ENCODE measurements at regions not wholly inside any gene's neighbourhood (a gene's known extent, or its start where the extent isn't known, plus 50 kb on each side); places are given as distances from the start of the nearest gene placed in this dataset.

- H3K4me3 ChIP-seq (ENCODE audit: low read depth in 1 of 3, low read length in 3 of 3): no peak overlapping the region
- H3K27ac ChIP-seq (ENCODE audit: low read depth in 1 of 3, low read length in 2 of 3): peak overlapping the region in 2 of 3 donors; percentile 43 to 52
- H3K9me3 ChIP-seq (ENCODE audit: control insufficient read depth in 2 of 2, insufficient read depth in 1 of 2, low read depth in 1 of 2, low read length in 1 of 2): peaks cover 0 to 3% of the 10 kb centered on the region in 2 donors
- no peaks in the 10 kb centered on the region for H3K27me3 ChIP-seq (ENCODE audit: control insufficient read depth in 3 of 3, insufficient read depth in 3 of 3, low read length in 3 of 3)
- 30 to 60% (median 43%) methylated on average over 20 of the region's 20 CpGs for WGBS, 3 donors
- peak in 1 of 2 donors; percentile 33 for DNase-seq
- no peaks in the 10 kb centered on the region for H3K36me3 ChIP-seq (ENCODE audit: control insufficient read depth in 3 of 3, insufficient read depth in 2 of 3, low read depth in 1 of 3, low read length in 3 of 3)
- H3K4me1 ChIP-seq (ENCODE audit: control insufficient read depth in 3 of 3, insufficient read depth in 2 of 3, low read depth in 1 of 3, low read length in 2 of 3): peaks cover 0 to 23% (median 3%) of the 10 kb centered on the region in 3 donors
- no peak for FAIRE-seq
These were observed 103.8 kb upstream of the ERCC6L2 start for GRCh38 chr9:95771556-95772246.

GRCh38 chr9:95770653-95771131, 104.8 kb upstream of the ERCC6L2 start:
- 59 to 72% (median 62%) methylated on average over 7 of the region's 7 CpGs for WGBS, 3 donors
- Histone ChIP-seq H3K4me1 (ENCODE audit: control insufficient read depth in 3 of 3, insufficient read depth in 2 of 3, low read depth in 1 of 3, low read length in 2 of 3) (peaks cover 0 to 23% (median 3%) of the 10 kb centered on the region in 3 donors), H3K27ac (ENCODE audit: low read depth in 1 of 3, low read length in 2 of 3) (peak overlapping the region in 2 of 3 donors; percentile 6 to 22)

GRCh38 chr9:95769909-95770433, 105.5 kb upstream of the ERCC6L2 start:
- FAIRE-seq (no peak), DNase-seq (no peak)
- 87 to 94% (median 92%) methylated on average over 6 of the region's 6 CpGs for WGBS, 3 donors
- H3K36me3 ChIP-seq (ENCODE audit: control insufficient read depth in 3 of 3, insufficient read depth in 2 of 3, low read depth in 1 of 3, low read length in 3 of 3): no peaks in the 10 kb centered on the region
- peaks cover 0 to 3% of the 10 kb centered on the region in 2 donors for H3K9me3 ChIP-seq (ENCODE audit: control insufficient read depth in 2 of 2, insufficient read depth in 1 of 2, low read depth in 1 of 2, low read length in 1 of 2)
- peaks cover 0 to 23% (median 3%) of the 10 kb centered on the region in 3 donors for H3K4me1 ChIP-seq (ENCODE audit: control insufficient read depth in 3 of 3, insufficient read depth in 2 of 3, low read depth in 1 of 3, low read length in 2 of 3)
- H3K27me3 ChIP-seq (ENCODE audit: control insufficient read depth in 3 of 3, insufficient read depth in 3 of 3, low read length in 3 of 3): no peaks in the 10 kb centered on the region
- H3K27ac ChIP-seq (ENCODE audit: low read depth in 1 of 3, low read length in 2 of 3): no peak overlapping the region
- H3K4me3 ChIP-seq (ENCODE audit: low read depth in 1 of 3, low read length in 3 of 3): no peak overlapping the region

More at GRCh38 chr9:95770653-95771131, 104.8 kb upstream of the ERCC6L2 start:
- Histone ChIP-seq H3K4me3 (ENCODE audit: low read depth in 1 of 3, low read length in 3 of 3) (no peak overlapping the region), H3K36me3 (ENCODE audit: control insufficient read depth in 3 of 3, insufficient read depth in 2 of 3, low read depth in 1 of 3, low read length in 3 of 3) (no peaks in the 10 kb centered on the region), H3K27me3 (ENCODE audit: control insufficient read depth in 3 of 3, insufficient read depth in 3 of 3, low read length in 3 of 3) (no peaks in the 10 kb centered on the region), H3K9me3 (ENCODE audit: control insufficient read depth in 2 of 2, insufficient read depth in 1 of 2, low read depth in 1 of 2, low read length in 1 of 2) (peaks cover 0 to 3% of the 10 kb centered on the region in 2 donors)
- FAIRE-seq: no peak
- no peak for DNase-seq

- H3K36me3 ChIP-seq (ENCODE audit: control insufficient read depth in 3 of 3, insufficient read depth in 2 of 3, low read depth in 1 of 3, low read length in 3 of 3): no peaks in the 10 kb centered on the region
- peaks cover 0 to 23% (median 3%) of the 10 kb centered on the region in 3 donors for H3K4me1 ChIP-seq (ENCODE audit: control insufficient read depth in 3 of 3, insufficient read depth in 2 of 3, low read depth in 1 of 3, low read length in 2 of 3)
- WGBS, 3 donors: 93 to 100% (median 96%) methylated on average over 2 of the region's 2 CpGs
- H3K4me3 ChIP-seq (ENCODE audit: low read depth in 1 of 3, low read length in 3 of 3): no peak overlapping the region
- no peaks in the 10 kb centered on the region for H3K27me3 ChIP-seq (ENCODE audit: control insufficient read depth in 3 of 3, insufficient read depth in 3 of 3, low read length in 3 of 3)
- peaks cover 0 to 3% of the 10 kb centered on the region in 2 donors for H3K9me3 ChIP-seq (ENCODE audit: control insufficient read depth in 2 of 2, insufficient read depth in 1 of 2, low read depth in 1 of 2, low read length in 1 of 2)
- H3K27ac ChIP-seq (ENCODE audit: low read depth in 1 of 3, low read length in 2 of 3): no peak overlapping the region
- FAIRE-seq (no peak), DNase-seq (no peak)
These were observed 106.0 kb upstream of the ERCC6L2 start for GRCh38 chr9:95769473-95769872.

GRCh38 chr9:95766906-95767305, 108.6 kb upstream of the ERCC6L2 start:
- WGBS, 3 donors: 93 to 96% (median 93%) methylated on average over 4 of the region's 4 CpGs
- Histone ChIP-seq H3K27ac (ENCODE audit: low read depth in 1 of 3, low read length in 2 of 3) (no peak overlapping the region), H3K27me3 (ENCODE audit: control insufficient read depth in 3 of 3, insufficient read depth in 3 of 3, low read length in 3 of 3) (no peaks in the 10 kb centered on the region), H3K4me1 (ENCODE audit: control insufficient read depth in 3 of 3, insufficient read depth in 2 of 3, low read depth in 1 of 3, low read length in 2 of 3) (peaks cover 0 to 10% (median 0%) of the 10 kb centered on the region in 3 donors), H3K9me3 (ENCODE audit: control insufficient read depth in 2 of 2, insufficient read depth in 1 of 2, low read depth in 1 of 2, low read length in 1 of 2) (peaks cover 0 to 3% of the 10 kb centered on the region in 2 donors), H3K36me3 (ENCODE audit: control insufficient read depth in 3 of 3, insufficient read depth in 2 of 3, low read depth in 1 of 3, low read length in 3 of 3) (no peaks in the 10 kb centered on the region), H3K4me3 (ENCODE audit: low read depth in 1 of 3, low read length in 3 of 3) (no peak overlapping the region)
- no peak for DNase-seq
- FAIRE-seq: no peak

GRCh38 chr9:95764533-95765319, 110.8 kb upstream of the ERCC6L2 start:
- FAIRE-seq: no peak
- H3K4me3 ChIP-seq (ENCODE audit: low read depth in 1 of 3, low read length in 3 of 3): no peak overlapping the region
- H3K27me3 ChIP-seq (ENCODE audit: control insufficient read depth in 3 of 3, insufficient read depth in 3 of 3, low read length in 3 of 3): no peaks in the 10 kb centered on the region
- DNase-seq: no peak
- H3K4me1 ChIP-seq (ENCODE audit: control insufficient read depth in 3 of 3, insufficient read depth in 2 of 3, low read depth in 1 of 3, low read length in 2 of 3): no peaks in the 10 kb centered on the region
- WGBS, 3 donors: 53 to 83% (median 76%) methylated on average over 19 of the region's 19 CpGs
- H3K27ac ChIP-seq (ENCODE audit: low read depth in 1 of 3, low read length in 2 of 3): peak overlapping the region; percentile 15 to 56 (median 42)
- H3K9me3 ChIP-seq (ENCODE audit: control insufficient read depth in 2 of 2, insufficient read depth in 1 of 2, low read depth in 1 of 2, low read length in 1 of 2): peaks cover 0 to 3% of the 10 kb centered on the region in 2 donors
- no peaks in the 10 kb centered on the region for H3K36me3 ChIP-seq (ENCODE audit: control insufficient read depth in 3 of 3, insufficient read depth in 2 of 3, low read depth in 1 of 3, low read length in 3 of 3)

GRCh38 chr9:95763983-95764382, 111.5 kb upstream of the ERCC6L2 start:
- Histone ChIP-seq H3K4me3 (ENCODE audit: low read depth in 1 of 3, low read length in 3 of 3) (no peak overlapping the region), H3K27ac (ENCODE audit: low read depth in 1 of 3, low read length in 2 of 3) (no peak overlapping the region), H3K27me3 (ENCODE audit: control insufficient read depth in 3 of 3, insufficient read depth in 3 of 3, low read length in 3 of 3) (no peaks in the 10 kb centered on the region), H3K4me1 (ENCODE audit: control insufficient read depth in 3 of 3, insufficient read depth in 2 of 3, low read depth in 1 of 3, low read length in 2 of 3) (no peaks in the 10 kb centered on the region), H3K9me3 (ENCODE audit: control insufficient read depth in 2 of 2, insufficient read depth in 1 of 2, low read depth in 1 of 2, low read length in 1 of 2) (no peaks in the 10 kb centered on the region), H3K36me3 (ENCODE audit: control insufficient read depth in 3 of 3, insufficient read depth in 2 of 3, low read depth in 1 of 3, low read length in 3 of 3) (no peaks in the 10 kb centered on the region)
- 81 to 87% (median 86%) methylated on average over 2 of the region's 2 CpGs for WGBS, 3 donors
- no peak for FAIRE-seq
- no peak for DNase-seq

- Histone ChIP-seq H3K4me1 (ENCODE audit: control insufficient read depth in 3 of 3, insufficient read depth in 2 of 3, low read depth in 1 of 3, low read length in 2 of 3) (no peaks in the 10 kb centered on the region), H3K27me3 (ENCODE audit: control insufficient read depth in 3 of 3, insufficient read depth in 3 of 3, low read length in 3 of 3) (no peaks in the 10 kb centered on the region), H3K9me3 (ENCODE audit: control insufficient read depth in 2 of 2, insufficient read depth in 1 of 2, low read depth in 1 of 2, low read length in 1 of 2) (no peaks in the 10 kb centered on the region), H3K36me3 (ENCODE audit: control insufficient read depth in 3 of 3, insufficient read depth in 2 of 3, low read depth in 1 of 3, low read length in 3 of 3) (no peaks in the 10 kb centered on the region), H3K4me3 (ENCODE audit: low read depth in 1 of 3, low read length in 3 of 3) (no peak overlapping the region), H3K27ac (ENCODE audit: low read depth in 1 of 3, low read length in 2 of 3) (no peak overlapping the region)
- DNase-seq (no peak), FAIRE-seq (no peak)
- WGBS, 3 donors: 99 to 100% (median 100%) methylated on average over 3 of the region's 3 CpGs
These were observed 112.5 kb upstream of the ERCC6L2 start for GRCh38 chr9:95763006-95763405.

Data from small intestine (tissue), 7 donors.